Mucosa of descending colon (tissue), 3 donors: ENCODE measurements at regions not wholly inside any gene's neighbourhood (a gene's known extent, or its start where the extent isn't known, plus 50 kb on each side); places are given as distances from the start of the nearest gene placed in this dataset.
"Not testable (repeated sequence)": the region's sequence is repeated elsewhere in the genome, so short reads cannot be mapped to it uniquely, and the experiment has no call there.

Experiments
- ATAC-seq: fragments of 200-7000 bp; cut with Tn5 transposase; one replicate; pipeline ENCODE4 v1.9.1; 2020; ENCODE audit warnings: mild to moderate bottlenecking, moderate library complexity
- DNase-seq, 3 donors: peaks; one replicate each; pipeline ENCODE4 v3.0.0-alpha.2; 2020
- H3K36me3 ChIP-seq: fragments of 200-600 bp; one replicate; pipeline ENCODE4 v1.8.0; 2021; ENCODE audit warnings: low read depth, mild to moderate bottlenecking
- H3K4me1 ChIP-seq: fragments of 200-600 bp; one replicate; pipeline ENCODE4 v1.8.0; 2021; ENCODE audit warnings: low read depth, mild to moderate bottlenecking
- H3K4me3 ChIP-seq: fragments of 200-600 bp; one replicate; pipeline ENCODE4 v1.8.0; 2021; ENCODE audit warnings: mild to moderate bottlenecking
- H3K9me3 ChIP-seq: fragments of 200-600 bp; one replicate; pipeline ENCODE4 v1.8.0; 2021; ENCODE audit warnings: mild to moderate bottlenecking
- intact Hi-C, 2 donors: fragments of 100-400 bp; cut with DNase I in 1 of 2; cut with micrococcal nuclease in 1 of 2; formaldehyde crosslinking; loops; one replicate each; pipeline versions ENCODE4 v1.11.0 to v1.11.1; 2022; cut with DNase I, micrococcal nuclease
- TF ChIP-seq, protein P1 (sequence below): fragments of 200-600 bp; IDR thresholded peaks from one replicate; pipeline ENCODE4 v1.8.0; 2022; ENCODE audit warnings: antibody characterized with exemption, mild to moderate bottlenecking
- donor health status: DM: no; HTN: no; CAD: no; lungs with moderate emphysema.
- donor health status: DM: no; HTN: no; CAD: no.
- donor health status: DM: no; HTN: yes; CAD: no.

DNA sequence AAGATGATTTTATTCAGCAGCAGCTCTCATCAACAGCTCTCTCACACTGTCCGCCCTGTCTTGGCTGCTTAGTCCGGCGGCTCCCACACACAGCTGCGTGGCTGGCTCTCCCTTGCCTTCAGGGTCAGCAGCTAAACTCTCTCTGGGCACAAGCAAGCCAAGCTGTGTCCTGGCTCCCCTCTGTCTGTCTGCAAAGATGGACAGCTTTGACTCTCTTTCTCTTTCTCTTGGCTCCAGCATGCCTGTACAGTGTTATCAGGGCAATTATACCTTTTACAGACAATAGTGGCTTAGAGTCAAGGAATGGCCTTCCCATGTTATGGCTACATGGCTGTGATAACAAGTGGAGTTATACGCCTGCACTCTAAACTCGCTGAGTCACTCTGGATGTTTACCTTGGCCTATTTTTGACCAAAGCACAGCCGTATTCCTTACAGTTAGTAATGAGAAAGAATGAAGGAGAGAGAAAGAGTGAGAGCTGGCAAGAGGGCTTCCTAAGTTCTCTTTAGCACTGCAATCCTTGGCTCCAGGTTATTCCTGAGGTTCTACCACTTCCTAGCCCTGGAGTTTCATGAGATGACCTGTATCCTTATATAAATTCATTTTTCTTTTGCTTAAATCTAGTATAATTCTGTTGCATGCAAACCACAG is 59.9 kb upstream of the ZSWIM5 start:
- DNase-seq: peak in 2 of 3 donors; percentile 44 to 76

DNA sequence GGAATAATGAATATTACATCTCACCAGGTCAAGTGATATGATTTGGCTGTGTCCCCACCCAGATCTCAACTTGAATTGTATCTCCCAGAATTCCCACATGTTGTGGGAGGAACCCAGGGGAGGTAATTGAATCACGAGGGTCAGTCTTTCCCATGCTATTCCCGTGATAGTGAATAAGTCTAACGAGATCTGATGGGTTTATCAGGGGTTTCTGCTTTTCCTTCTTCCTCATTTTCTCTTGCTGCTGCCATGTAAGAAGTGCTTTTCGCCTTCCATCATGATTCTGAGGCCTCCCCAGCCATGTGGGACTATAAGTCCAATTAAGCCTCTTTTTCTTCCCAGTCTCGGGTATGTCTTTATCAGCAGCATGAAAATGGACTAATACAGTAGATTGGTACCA is 58.4 kb upstream of the HPDL start:
- H3K4me3 ChIP-seq, intact Hi-C loops, ATAC-seq, H3K4me1 ChIP-seq, H3K9me3 ChIP-seq, H3K36me3 ChIP-seq, DNase-seq: not testable (repeated sequence)

More for the DNA sequence above, 59.9 kb upstream of the ZSWIM5 start:
- Histone ChIP-seq H3K4me1 (no peaks in the 10 kb centered on the region), H3K4me3 (no peak overlapping the region), H3K36me3 (no peaks in the 10 kb centered on the region), H3K9me3 (no peaks in the 10 kb centered on the region)
- TF ChIP-seq, protein P1, sequence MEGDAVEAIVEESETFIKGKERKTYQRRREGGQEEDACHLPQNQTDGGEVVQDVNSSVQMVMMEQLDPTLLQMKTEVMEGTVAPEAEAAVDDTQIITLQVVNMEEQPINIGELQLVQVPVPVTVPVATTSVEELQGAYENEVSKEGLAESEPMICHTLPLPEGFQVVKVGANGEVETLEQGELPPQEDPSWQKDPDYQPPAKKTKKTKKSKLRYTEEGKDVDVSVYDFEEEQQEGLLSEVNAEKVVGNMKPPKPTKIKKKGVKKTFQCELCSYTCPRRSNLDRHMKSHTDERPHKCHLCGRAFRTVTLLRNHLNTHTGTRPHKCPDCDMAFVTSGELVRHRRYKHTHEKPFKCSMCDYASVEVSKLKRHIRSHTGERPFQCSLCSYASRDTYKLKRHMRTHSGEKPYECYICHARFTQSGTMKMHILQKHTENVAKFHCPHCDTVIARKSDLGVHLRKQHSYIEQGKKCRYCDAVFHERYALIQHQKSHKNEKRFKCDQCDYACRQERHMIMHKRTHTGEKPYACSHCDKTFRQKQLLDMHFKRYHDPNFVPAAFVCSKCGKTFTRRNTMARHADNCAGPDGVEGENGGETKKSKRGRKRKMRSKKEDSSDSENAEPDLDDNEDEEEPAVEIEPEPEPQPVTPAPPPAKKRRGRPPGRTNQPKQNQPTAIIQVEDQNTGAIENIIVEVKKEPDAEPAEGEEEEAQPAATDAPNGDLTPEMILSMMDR: no peak
- peak; percentile 91 for ATAC-seq
- intact Hi-C loops: no loop called here

DNA sequence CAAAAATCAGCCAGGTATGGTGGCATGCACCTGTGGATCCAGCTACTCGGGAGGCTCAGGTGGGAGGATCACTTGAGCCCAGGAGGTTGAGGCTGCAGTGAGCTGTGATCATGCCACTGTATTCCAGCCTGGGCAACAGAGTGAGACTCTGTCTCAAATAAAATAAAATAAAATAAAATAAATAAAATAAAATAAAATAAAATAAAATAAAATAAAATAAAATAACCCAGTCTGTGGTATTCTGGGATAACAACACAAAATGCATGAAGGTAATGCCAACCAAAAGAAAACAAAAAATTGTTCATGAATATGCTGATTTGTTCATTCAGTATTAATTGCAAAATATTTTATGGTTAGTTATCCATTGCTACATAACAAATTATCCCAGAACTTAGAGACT is 54.4 kb upstream of the HPDL start:
- DNase-seq, H3K36me3 ChIP-seq, H3K4me3 ChIP-seq, intact Hi-C loops, H3K4me1 ChIP-seq, ATAC-seq, H3K9me3 ChIP-seq: not testable (repeated sequence)

DNA sequence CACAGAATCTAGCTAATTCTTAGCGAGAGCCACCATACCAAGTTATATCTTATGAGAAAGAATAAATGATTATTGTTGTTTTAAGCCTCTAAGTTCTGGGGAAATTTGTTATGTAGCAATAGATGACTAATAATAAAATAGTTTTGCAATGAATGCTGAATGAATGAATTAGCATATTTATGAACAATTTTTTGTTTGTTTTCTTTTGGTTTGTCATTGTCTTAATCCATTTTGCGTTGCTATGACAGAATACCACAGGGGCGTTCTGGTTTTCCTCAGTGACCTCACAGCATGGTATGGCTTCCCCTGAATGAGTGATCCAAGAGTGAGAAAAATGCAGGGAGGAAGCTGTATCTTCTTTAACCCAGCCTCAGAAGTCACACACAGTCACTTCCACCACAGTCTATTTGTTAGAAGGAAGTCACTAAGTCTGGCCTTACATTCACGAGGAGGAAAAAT is 53.8 kb upstream of the HPDL start:
- intact Hi-C loops: no loop called here

DNA sequence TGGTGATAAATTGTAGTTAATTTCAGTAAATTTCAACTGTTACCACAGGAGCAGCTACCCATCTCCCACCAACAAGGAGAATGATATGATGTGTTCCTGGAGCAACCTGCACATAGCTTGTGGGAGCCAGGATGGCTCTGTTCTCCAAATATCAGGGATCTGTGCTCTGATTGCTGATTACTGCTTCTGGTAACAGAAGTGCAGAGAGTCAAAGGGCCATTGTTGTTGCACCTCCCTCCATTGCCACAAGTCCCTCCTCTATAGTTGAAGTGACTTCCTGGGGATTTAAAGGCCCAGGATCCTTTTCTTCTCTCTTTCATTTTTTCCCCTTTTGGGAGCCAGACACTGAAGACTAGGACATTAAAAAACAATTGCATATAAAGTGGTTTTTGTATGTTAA is 51.6 kb upstream of the HPDL start:
- intact Hi-C loops: no loop called here
- no peak for DNase-seq
- H3K36me3 ChIP-seq: no peaks in the 10 kb centered on the region
- H3K4me1 ChIP-seq: peaks cover 3% of the 10 kb centered on the region
- ATAC-seq: peak; percentile 84
- no peaks in the 10 kb centered on the region for H3K9me3 ChIP-seq
- H3K4me3 ChIP-seq: no peak overlapping the region
- TF ChIP-seq, protein P1: no peak

More for the DNA sequence above, 53.8 kb upstream of the HPDL start:
- ATAC-seq (no peak), DNase-seq (no peak)
- H3K36me3 ChIP-seq: no peaks in the 10 kb centered on the region
- TF ChIP-seq, protein P1: no peak
- H3K4me3 ChIP-seq: no peak overlapping the region
- peaks cover 3% of the 10 kb centered on the region for H3K4me1 ChIP-seq
- no peaks in the 10 kb centered on the region for H3K9me3 ChIP-seq
